Effector memory CD4-positive, alpha-beta T cell (primary cell): ENCODE measurements at regions not wholly inside any gene's neighbourhood (a gene's known extent, or its start where the extent isn't known, plus 50 kb on each side); places are given as distances from the start of the nearest gene placed in this dataset.

Experiments used
- DNase-seq, 3 donors: peaks; one replicate each; pipeline ENCODE4 v3.0.0-alpha.2; 2020
- H3K27ac ChIP-seq: 2 replicates; pipeline ENCODE4 v1.7.0; 2013; ENCODE audit warnings: mild to moderate bottlenecking, low read length, moderate library complexity; ENCODE audit not compliant: insufficient read depth, poor library complexity, severe bottlenecking
- H3K27me3 ChIP-seq: replicated peaks from 2 replicates; pipeline ENCODE4 v1.7.0; 2013; ENCODE audit warnings: mild to moderate bottlenecking, low read length; ENCODE audit not compliant: insufficient read depth, control insufficient read depth, poor library complexity, severe bottlenecking
- H3K36me3 ChIP-seq: 2 replicates; pipeline ENCODE4 v1.7.0; 2013; ENCODE audit warnings: mild to moderate bottlenecking, low read length, moderate library complexity; ENCODE audit not compliant: control insufficient read depth, insufficient read depth
- H3K4me1 ChIP-seq: 2 replicates; pipeline ENCODE4 v1.7.0; 2013; ENCODE audit warnings: low read length, mild to moderate bottlenecking; ENCODE audit not compliant: control insufficient read depth, insufficient read depth, poor library complexity, severe bottlenecking
- H3K4me3 ChIP-seq: 2 replicates; pipeline ENCODE4 v1.7.0; 2013; ENCODE audit warnings: low read length, low read depth, mild to moderate bottlenecking; ENCODE audit not compliant: insufficient read depth, poor library complexity, severe bottlenecking
- H3K9me3 ChIP-seq: 2 replicates; pipeline ENCODE4 v1.7.0; 2013; ENCODE audit warnings: mild to moderate bottlenecking, low read length, moderate library complexity; ENCODE audit not compliant: control insufficient read depth

- Histone ChIP-seq H3K9me3 (no peaks in the 10 kb centered on the region), H3K36me3 (no peaks in the 10 kb centered on the region), H3K27me3 (no peaks in the 10 kb centered on the region), H3K27ac (no peak overlapping the region), H3K4me3 (no peak overlapping the region), H3K4me1 (no peaks in the 10 kb centered on the region)
- no peak for DNase-seq
Observed at GRCh38 chrX:87808576-87809243, 291.1 kb downstream of the KLHL4 start.

- DNase-seq, result no peak
- Histone ChIP-seq H3K9me3 (no peaks in the 10 kb centered on the region), H3K27me3 (no peaks in the 10 kb centered on the region), H3K4me1 (no peaks in the 10 kb centered on the region), H3K4me3 (no peak overlapping the region), H3K36me3 (no peaks in the 10 kb centered on the region), H3K27ac (no peak overlapping the region)
Observed at GRCh38 chrX:87813566-87813965, 296.0 kb downstream of the KLHL4 start.

GRCh38 chrX:87846956-87847355 is 329.4 kb downstream of the KLHL4 start:
- H3K36me3 ChIP-seq, result no peaks in the 10 kb centered on the region
- no peak overlapping the region for H3K4me3 ChIP-seq
- DNase-seq, result no peak
- no peaks in the 10 kb centered on the region for H3K4me1 ChIP-seq
- H3K9me3 ChIP-seq, result no peaks in the 10 kb centered on the region
- H3K27me3 ChIP-seq, result no peaks in the 10 kb centered on the region
- H3K27ac ChIP-seq, result no peak overlapping the region

GRCh38 chrX:87873347-87873941 is 355.8 kb downstream of the KLHL4 start:
- H3K36me3 ChIP-seq, result no peaks in the 10 kb centered on the region
- no peak overlapping the region for H3K4me3 ChIP-seq
- H3K27ac ChIP-seq, result no peak overlapping the region
- H3K9me3 ChIP-seq, result no peaks in the 10 kb centered on the region
- no peak for DNase-seq
- H3K27me3 ChIP-seq, result no peaks in the 10 kb centered on the region
- H3K4me1 ChIP-seq, result no peaks in the 10 kb centered on the region

- Histone ChIP-seq H3K4me1 (no peaks in the 10 kb centered on the region), H3K9me3 (no peaks in the 10 kb centered on the region), H3K4me3 (no peak overlapping the region), H3K27ac (no peak overlapping the region), H3K36me3 (no peaks in the 10 kb centered on the region), H3K27me3 (no peaks in the 10 kb centered on the region)
- DNase-seq, result no peak
Observed at GRCh38 chrX:87874043-87874442, 356.4 kb downstream of the KLHL4 start.

- Histone ChIP-seq H3K36me3 (no peaks in the 10 kb centered on the region), H3K4me3 (no peak overlapping the region), H3K27ac (no peak overlapping the region), H3K27me3 (no peaks in the 10 kb centered on the region), H3K4me1 (no peaks in the 10 kb centered on the region), H3K9me3 (no peaks in the 10 kb centered on the region)
- DNase-seq, result no peak
Observed at GRCh38 chrX:87878926-87879325, 361.3 kb downstream of the KLHL4 start.

GRCh38 chrX:87890437-87890836 is 372.8 kb downstream of the KLHL4 start:
- H3K4me1 ChIP-seq, result no peaks in the 10 kb centered on the region
- no peak overlapping the region for H3K4me3 ChIP-seq
- H3K36me3 ChIP-seq, result no peaks in the 10 kb centered on the region
- DNase-seq, result no peak
- H3K27ac ChIP-seq, result no peak overlapping the region
- no peaks in the 10 kb centered on the region for H3K9me3 ChIP-seq
- no peaks in the 10 kb centered on the region for H3K27me3 ChIP-seq

GRCh38 chrX:87895421-87895820 is 377.8 kb downstream of the KLHL4 start:
- H3K27me3 ChIP-seq, result no peaks in the 10 kb centered on the region
- H3K4me1 ChIP-seq, result no peaks in the 10 kb centered on the region
- H3K9me3 ChIP-seq, result no peaks in the 10 kb centered on the region
- H3K27ac ChIP-seq, result no peak overlapping the region
- H3K4me3 ChIP-seq, result no peak overlapping the region
- no peak for DNase-seq
- H3K36me3 ChIP-seq, result no peaks in the 10 kb centered on the region

GRCh38 chrX:87896057-87896456 is 378.5 kb downstream of the KLHL4 start:
- no peaks in the 10 kb centered on the region for H3K9me3 ChIP-seq
- H3K36me3 ChIP-seq, result no peaks in the 10 kb centered on the region
- no peak overlapping the region for H3K4me3 ChIP-seq
- DNase-seq, result no peak
- H3K27ac ChIP-seq, result no peak overlapping the region
- no peaks in the 10 kb centered on the region for H3K4me1 ChIP-seq
- no peaks in the 10 kb centered on the region for H3K27me3 ChIP-seq

- Histone ChIP-seq H3K4me3 (no peak overlapping the region), H3K9me3 (no peaks in the 10 kb centered on the region), H3K27me3 (no peaks in the 10 kb centered on the region), H3K27ac (peak overlapping the region; percentile 37), H3K36me3 (no peaks in the 10 kb centered on the region), H3K4me1 (no peaks in the 10 kb centered on the region)
- peak; percentile 5 to 8 (median 7) for DNase-seq
Observed at GRCh38 chrX:87900320-87900908, 382.8 kb downstream of the KLHL4 start.
